ENCODE measurements at regions not wholly inside any gene's neighbourhood (a gene's known extent, or its start where the extent isn't known, plus 50 kb on each side); places are given as distances from the start of the nearest gene placed in this dataset.

- TF ChIP-seq CTCF (conservative IDR thresholded peaks at IDR 0.05), result no peak
- TF ChIP-seq EZH2 (IDR thresholded peaks at IDR 0.05; ENCODE audit: low read depth), result no peak
These were observed 117.5 kb upstream of the NEGR1 start for GRCh38 chr1:72399807-72400206.

All from PC-9 (cell line).